PC-3 (cell line): ENCODE measurements at regions not wholly inside any gene's neighbourhood (a gene's known extent, or its start where the extent isn't known, plus 50 kb on each side); places are given as distances from the start of the nearest gene placed in this dataset.

Source experiments
- CTCF ChIP-seq: fragments of 300-600 bp; sonication (generic); conservative IDR thresholded peaks from 2 replicates; pipeline ENCODE4 v1.5.1; 2017; ENCODE audit warnings: antibody characterized with exemption, low read depth, mild to moderate bottlenecking, low read length
- EZH2 ChIP-seq: fragments of 300-600 bp; sonication (generic); IDR thresholded peaks from one replicate; pipeline ENCODE4 v1.6.1; 2017; ENCODE audit warnings: antibody characterized with exemption, mild to moderate bottlenecking, low read length; ENCODE audit not compliant: unreplicated experiment

GRCh38 chr17:5770441-5771270 is 186.3 kb upstream of the NLRP1 start:
- TF ChIP-seq CTCF (no peak), EZH2 (no peak)
